HuH-7.5 (cell line): ENCODE measurements at regions not wholly inside any gene's neighbourhood (a gene's known extent, or its start where the extent isn't known, plus 50 kb on each side); places are given as distances from the start of the nearest gene placed in this dataset.
"Not testable (repeated sequence)": the region's sequence is repeated elsewhere in the genome, so short reads cannot be mapped to it uniquely, and the experiment has no call there.

Experiments
- DNase-seq: peaks from one replicate; pipeline ENCODE4 v3.0.0; 2011; ENCODE audit warnings: low spot score

DNA sequence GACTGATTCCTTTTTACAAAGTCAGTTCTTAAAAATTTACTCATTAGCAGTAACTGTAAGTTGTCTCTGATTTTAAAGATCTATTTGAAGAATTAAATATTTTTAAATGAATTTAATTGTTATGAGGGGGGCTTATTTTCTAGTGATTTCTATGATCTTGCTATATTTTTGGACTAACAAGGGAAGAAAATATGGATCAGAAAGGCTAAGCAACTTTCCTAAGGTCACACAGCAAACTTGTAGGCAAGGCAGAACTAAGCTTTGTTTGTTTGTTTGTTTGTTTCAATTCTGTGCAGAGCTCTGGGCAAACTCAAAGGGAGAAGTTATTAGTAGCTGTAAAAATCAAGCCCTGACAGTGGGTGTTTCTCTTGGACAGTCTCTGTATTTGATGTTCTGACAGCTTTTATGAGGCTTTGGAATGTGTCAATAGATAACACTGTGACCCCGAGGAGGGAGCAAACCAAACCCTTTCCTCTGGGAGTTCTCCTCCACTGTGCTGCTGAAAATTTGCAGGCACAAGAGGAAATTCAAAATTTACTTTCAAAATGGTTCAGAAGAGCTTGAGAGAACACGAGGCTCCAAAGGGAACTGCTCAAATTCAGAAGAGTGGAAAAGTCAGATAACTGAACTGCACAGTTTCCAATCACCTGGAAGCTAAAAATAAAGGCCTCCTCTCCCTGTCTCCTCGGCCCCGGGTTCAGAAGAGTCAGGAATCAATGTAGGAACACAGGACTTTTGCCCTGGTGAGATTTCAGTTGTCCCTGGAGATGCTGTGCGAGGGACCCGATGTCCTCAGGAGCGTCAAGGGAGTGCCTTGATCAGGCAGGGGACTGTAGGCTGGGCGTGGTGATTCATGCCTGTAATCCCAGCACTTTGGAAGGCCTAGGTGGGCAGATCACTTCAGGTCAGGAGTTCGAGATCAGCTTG, 325.7 kb downstream of the GATA3 start:
- no peak for DNase-seq

DNA sequence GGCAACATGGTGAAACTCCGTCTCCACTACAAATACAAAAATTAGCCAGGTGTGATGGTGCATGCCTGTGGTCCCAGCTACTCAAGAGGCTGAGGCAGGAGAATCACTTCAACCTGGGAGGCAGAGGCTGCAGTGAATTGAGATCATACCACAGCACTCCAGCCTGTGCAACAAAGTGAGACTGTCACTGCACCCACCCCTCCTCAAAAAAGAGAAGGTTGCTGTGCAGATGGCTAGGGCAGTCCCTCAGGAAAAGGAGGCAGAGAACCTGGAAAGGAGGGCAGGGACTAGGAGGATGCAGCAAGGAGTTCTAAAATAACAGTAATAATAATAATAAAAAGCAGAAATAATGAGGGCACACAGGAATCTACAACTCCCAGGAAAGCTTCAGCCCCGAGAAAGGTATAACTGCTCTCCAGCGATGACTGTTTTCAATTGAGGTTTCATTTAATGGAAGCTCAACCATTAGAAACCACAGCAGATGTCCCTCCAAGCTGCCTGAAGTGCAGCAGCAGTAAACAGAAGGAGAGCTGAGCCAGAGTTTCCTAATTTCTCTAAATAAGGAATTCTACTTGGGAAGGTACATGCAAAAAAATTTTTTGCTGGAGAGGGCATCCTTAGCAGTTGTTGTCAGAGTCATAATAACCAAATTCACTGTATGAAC, 326.5 kb downstream of the GATA3 start:
- DNase-seq: no peak

DNA sequence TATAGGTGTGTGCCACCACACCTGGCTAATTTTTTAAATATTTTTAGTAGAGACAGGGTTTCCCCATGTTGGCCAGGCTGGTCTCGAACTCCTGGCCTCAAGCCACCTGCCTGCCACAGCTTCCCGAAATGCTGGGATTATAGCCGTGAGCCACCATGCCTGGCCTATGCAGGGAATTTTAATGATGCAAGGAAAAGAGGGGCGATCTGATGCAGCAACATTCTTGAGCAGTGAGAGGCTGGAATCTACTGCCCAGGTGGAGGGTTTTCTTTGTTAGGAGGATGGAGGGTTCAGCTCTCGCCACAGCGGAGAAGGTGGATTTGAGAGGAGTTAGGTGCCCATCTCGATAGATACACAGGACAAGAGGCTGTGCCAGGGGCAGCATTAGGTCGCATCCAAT, 332.3 kb downstream of the GATA3 start:
- no peak for DNase-seq

DNA sequence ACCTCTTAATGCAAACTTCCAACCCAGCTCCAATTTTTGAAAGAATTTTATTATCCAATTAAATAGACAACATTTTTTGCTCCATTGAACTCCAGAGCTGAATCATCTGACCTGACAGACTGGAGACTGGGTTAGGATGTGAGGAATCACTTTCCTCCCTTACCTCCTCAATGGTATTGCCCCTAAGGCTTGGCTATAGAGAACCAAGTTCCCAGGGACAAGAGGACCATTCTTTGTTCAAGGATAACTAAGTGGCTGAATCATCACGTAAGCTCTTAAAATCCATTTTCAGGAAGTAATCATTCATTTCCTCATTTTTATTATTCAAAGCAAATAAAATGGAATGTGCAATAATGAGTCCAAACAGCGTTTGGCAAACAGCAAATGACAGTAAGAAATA, 335.1 kb downstream of the GATA3 start:
- no peak for DNase-seq

DNA sequence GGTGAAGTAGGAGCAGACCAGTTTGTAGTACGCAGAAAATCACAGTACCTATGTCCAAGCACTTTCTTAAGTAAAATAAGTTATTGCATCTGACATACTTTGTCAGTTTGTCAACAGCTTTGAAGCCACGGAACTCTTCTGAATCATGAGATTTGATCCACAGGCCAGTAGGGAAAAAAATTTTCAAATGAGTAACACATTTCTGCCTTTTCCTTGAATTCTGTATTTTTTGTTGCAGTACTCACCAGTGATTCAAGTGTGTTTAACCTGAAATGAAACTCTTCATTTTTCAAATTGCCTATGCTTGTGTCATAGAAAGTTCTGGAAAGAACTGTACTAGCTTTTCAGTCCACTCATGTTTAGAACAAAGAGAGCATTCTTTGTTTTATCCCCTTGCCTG, 337.7 kb downstream of the GATA3 start:
- DNase-seq: no peak

DNA sequence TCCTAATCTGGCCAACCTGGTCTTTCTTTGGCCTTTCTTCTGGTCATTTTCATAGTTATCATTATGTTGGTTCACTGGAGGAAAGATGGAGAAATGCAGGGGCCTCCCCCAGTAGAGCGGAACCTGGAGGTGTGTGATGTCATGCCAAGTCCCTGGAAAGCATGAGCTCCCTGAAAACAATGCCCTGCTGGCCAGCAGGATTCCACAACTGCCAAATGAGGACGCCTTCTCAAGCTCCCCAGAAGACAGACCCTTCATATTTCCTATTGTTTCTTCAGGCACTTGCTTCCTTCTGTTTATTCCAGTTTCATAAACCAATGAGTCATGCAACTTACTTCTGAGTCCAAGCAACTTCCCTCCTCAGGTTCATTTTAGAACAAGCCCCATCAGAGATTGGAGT, 339.0 kb downstream of the GATA3 start:
- no peak for DNase-seq

DNA sequence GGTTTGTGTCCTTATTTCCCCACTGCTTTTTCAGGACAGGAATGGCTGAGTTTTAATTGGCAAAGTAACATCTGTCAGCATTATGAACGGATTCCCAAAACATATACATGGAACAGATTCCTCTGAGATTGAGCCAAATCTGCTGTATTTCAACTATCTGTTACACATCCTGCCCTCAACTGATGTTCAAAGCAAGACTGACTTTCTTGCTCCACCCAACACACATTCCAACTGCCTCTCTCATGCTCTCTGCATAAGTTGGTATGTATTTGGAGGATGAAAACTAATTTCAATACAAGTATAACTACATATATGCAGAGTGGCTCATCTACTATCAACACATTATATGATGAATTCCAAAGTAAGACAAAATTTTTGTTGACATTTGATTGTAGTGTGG, 342.2 kb downstream of the GATA3 start:
- DNase-seq: no peak

DNA sequence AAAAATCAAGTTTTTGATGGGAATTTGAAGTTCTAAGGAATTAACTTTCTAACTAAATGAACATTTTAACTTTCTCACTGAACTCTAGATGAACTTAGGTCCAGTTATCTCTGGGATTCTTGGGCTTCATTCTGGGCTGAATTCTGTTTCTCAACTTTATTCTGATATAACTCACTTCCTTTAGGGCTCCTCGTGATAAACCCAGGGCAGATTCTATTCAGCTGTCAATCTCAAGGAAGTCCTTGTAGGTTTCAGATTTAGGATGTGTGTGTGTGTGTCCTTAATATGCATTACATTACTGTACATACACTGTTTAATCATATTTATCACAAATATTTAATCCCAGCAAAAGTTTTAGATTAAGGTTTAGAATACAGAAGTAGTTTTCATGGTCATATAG, 344.3 kb downstream of the GATA3 start:
- DNase-seq: no peak

DNA sequence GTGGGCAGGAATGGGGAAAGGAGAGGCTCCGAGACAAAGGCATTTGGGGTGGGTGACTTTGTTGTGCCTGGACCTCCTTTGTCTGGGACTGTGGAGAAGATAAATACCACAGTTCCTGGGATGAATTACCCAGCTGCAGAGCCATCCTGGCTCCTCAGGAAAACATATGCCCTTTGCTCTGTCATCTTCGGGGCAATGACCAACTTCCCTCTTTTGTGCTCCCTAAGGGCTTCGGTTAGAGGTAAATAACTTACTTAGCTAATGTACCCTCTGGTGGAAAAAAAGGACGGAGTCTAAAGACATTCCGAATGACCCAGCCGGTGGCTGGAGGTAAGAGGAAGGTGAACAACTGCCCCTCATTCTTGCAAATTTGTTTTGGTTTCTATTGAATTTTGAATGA, 345.7 kb downstream of the GATA3 start:
- no peak for DNase-seq

DNA sequence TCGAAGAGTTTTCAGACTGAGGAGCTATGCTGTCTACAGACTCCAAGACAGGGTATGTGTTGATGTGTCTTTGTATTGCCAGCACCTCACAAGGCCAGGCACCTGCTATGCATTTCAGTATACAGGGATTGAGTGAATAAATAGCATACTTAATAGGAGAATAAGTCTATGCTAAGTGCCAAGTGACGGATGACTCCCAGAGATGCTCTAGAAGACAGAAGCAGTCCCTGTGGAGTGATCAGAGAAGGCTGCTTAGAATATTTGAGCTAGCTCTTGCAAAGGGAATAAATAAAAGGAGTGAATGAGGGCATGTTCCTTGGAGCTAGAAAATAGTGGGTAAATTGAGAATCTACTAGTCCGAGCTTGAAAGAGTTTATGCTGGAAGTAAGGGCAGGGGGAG, 346.4 kb downstream of the GATA3 start:
- no peak for DNase-seq

DNA sequence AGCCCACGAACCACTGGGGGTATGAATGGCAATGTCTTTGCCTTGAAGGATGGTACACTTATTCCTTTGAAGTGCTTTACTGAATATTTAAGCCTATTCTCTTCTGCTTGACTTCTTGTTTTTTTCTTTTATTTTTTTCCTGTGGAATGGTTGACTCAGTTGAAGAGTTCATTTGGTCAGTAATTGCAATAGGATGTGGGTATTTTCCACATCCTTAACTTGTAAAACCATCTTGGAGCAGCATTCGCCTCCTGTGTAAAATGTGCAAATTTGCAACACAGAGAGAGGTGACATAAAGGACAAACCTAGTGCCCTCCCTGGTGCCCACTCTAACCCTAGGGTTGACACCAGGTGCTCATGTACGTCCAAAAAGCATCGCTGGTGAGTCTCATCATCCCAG, 347.0 kb downstream of the GATA3 start:
- no peak for DNase-seq

DNA sequence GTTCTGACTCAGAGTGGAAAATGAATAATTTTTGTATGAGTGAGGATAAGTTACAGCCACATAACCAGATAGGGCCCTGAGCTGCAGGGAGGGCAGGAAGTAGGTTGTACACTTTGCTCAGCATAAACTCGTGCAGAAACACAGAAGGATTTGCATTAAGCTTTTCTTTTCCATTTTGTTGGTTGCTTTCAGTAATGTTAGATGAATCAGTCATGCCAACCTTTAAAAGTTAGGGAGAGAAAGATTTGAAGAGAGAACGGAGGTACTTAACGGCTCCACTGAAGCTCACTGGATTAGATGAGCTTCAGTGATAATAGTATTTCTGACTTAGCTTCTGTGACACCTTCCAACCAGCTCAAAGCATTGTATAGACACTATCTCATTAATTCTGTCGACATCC, 348.1 kb downstream of the GATA3 start:
- DNase-seq: no peak

DNA sequence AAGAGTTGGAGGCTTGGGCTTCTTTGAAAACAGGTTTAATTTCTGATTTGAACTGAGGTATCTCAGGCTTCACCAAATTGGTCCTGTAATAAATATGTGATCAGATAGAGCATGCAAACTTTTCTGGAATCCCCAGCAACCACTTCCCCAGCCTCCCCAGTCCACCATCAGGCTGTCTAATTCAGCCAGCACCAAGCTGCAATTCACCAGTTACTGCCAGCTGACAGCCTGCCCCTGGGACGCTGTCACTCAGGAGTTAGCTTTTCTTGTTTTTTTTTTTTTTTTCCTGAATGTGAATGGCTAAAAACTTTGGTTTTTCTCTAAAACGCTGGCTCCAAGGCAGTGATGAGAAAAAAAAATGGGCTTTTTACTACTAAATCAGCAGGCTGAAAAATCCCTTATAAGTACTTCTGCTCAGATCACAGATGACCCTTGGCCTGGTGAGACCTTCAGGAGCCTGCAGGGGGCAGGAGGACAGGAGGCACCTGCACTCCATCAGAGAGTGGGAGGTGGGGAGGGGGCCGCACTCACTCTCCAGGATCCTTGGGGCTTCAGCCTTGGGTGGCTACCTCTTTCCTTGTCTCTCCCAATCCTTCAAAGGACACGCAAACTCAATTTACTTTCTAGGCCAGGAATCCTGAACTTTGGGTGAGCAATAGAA, 349.4 kb downstream of the GATA3 start:
- no peak for DNase-seq

DNA sequence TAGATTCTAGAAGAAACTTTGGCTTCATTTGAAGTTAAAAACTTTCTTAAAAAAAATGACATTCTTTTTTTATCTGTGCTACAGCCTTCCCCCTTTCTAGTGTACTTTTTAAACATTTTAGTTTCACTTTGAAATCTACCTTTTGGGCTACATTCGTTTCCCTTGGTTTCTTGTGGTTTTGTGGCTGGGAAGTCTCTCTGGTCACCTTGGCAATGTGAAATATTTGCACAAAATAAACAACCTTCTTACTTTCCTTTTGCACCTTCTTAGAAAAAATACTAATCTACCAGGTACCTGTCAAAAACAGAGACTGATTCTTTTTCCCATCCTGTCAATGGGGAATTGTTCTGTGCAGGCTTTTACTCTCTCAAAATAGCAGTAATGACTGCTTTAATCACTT, 350.2 kb downstream of the GATA3 start:
- no peak for DNase-seq

DNA sequence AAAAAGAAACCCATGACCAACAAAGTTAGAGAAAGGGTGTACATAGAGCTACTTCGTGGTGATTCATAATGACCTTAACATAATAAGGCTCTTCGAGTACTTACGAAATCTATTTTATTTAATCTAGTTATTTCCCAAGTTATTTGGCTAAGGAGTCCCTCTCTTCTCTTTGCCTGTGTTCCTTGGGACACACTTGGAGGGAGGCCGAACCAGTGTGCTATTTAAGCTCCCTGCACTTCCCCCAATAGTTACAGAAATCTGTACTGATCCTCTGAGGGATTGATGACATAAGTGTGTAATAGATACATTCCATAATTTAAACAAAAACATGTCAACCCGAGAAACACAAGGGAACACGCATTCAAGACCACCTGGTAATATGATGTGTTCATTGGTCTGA, 351.1 kb downstream of the GATA3 start:
- no peak for DNase-seq

DNA sequence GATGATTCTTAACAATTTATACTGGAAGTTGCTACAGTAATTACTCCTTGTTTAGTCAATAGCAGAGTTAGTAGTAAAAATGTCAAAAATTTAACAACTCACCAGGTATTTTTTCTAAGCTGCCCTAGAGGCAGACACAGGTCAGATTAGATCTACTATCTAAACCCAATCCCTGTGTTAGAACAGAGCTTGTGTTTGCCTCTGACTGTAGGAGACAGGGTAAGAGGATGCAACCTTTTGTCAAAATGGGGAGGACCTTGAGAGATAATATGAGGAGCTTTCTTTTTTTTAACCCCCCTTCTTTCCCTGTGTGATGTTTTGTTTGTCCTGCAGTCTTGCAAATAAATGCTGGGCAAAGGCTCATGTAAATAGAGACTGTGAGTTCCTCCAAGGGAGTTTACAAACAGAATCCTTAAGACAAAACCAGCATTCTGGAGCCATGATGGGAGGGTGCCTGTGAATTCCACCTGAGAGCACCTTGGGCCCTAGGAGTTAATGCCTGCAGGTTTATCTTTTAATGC, 353.1 kb downstream of the GATA3 start:
- no peak for DNase-seq

DNA sequence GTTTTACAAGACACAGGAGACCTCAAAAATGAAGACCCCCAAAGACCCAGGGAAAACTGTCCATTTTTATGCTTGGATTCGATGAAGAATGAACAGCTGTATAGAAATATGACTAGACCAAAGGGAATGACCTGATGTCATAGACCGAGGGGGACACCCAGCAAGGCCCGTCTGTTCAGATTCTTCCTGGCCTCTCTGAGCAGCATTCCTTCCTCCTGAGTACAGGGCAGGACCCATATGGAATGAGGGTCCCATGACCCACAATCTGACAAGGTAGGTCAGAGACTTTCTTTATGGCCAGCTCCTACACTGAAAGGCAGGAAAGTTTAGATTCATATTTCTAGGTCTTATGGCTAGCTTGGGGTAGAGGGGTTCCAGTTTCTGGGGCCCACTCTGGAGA, 356.0 kb downstream of the GATA3 start:
- DNase-seq: no peak

DNA sequence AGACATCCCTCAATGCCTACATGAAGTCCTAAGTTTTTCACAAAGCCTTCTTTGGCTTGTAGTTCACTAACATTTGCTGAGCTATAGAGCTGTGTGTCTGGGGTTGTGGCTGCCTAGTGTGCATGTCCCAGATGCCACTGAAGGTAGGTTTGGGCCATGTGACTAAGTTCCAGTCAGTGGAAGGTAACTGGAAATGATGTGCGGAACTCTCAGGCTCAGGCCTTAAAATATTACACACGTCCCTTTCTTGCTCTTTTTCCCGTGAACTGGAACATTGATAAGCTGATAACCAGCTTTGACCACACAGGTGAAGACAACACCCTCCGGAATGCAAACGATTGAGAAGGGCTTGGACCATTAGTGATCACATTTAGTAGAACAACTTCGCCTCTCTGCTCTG, 358.1 kb downstream of the GATA3 start:
- no peak for DNase-seq

DNA sequence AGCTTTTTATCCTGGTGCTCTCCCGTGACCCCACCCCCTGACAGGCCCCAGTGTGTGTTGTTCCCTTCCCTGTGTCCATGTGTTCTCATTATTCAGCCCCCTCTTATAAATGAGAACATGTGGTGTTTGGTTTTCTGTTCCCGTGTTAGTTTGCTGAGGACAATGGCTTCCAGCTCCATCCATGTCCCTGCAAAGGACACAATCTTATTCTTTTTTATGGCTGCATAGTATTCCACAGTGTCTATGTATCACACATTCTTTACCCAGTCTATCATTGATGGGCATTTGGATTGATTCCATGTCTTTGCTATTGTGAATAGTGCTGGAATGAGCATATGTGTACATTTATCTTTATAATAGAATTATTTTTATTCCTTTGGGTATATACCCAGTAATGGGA, 360.5 kb downstream of the GATA3 start:
- not testable (repeated sequence) for DNase-seq

DNA sequence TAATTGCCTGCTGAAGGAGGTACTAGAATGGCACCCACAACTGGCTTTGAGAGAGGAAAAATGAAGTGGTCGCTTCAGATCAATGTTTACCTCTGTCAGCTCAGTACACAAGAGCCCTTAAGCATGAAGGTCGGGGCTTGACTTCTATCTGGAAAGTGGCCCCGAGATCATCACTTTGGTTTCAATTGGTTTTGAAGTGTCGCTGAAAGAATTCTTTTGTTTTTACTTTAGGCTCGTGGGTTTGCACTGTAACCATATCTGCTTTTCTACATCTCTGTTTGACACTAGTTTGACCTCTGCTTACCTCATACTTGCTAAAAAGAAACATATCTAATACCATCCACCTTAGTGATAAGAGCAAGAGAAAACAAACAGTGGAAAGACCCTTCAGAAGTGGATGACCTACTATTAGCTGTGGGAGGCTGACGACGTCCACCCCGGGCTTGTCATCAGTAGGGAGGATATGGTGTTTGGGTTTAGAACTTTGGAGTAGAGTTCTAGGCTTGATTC, 361.8 kb downstream of the GATA3 start:
- no peak for DNase-seq

DNA sequence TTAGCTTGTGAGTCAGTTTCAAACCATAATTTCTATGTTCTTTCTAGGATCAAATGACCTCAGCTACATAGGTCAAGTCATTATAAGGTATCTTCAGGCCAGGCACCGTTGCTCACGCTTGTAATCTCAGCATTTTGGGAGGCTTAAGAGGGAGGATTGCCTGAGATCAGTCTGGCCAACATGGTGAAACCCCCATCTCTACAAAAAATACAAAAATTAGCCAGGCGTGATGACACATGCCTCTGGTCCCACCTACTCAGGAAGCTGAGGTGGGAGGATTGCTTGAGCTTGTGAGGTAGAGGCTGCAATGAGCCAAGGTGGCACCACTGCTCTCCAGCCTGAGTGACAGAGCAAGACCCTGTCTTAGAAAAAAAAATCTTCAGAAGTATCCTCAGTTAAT, 362.3 kb downstream of the GATA3 start:
- DNase-seq: no peak

DNA sequence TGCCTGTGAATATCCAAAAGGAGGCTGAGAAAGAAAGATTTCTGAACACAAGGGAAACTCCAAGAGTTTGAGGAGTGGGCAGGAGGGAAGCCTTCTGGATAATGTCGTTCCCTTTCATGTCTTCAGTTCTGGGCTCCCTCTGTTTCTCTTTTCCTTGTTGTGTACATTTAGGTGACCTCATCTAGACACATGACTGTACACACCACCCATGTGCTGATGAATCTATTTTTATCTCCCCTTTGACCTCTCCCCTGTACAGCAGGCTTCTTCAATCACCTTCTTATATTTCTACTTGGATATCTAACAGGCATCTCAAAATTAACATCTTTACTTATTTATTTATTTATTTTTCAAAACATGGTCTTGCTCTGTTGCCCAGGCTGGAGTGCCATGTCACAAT, 363.1 kb downstream of the GATA3 start:
- no peak for DNase-seq

DNA sequence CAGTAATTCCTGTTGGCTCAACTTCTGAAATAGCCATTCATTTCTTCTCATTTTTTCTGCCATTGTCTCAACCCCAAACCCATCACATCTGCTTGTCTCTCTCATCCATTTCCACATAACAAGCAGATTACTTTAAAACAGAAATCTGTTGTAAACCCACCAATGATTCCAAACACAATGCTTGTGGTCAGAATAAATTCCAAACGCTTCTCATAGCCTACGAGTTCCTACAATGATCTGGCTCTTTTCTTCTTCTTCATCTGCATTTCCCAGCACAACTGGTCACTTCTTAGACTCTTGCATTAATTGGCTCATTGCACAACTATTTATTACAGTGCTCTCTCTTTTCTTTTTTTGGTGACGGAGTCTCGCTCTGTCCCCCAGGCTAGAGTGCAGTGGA, 364.1 kb downstream of the GATA3 start:
- DNase-seq: no peak
